ENCODE measurements at regions not wholly inside any gene's neighbourhood (a gene's known extent, or its start where the extent isn't known, plus 50 kb on each side); places are given as distances from the start of the nearest gene placed in this dataset.

DNA sequence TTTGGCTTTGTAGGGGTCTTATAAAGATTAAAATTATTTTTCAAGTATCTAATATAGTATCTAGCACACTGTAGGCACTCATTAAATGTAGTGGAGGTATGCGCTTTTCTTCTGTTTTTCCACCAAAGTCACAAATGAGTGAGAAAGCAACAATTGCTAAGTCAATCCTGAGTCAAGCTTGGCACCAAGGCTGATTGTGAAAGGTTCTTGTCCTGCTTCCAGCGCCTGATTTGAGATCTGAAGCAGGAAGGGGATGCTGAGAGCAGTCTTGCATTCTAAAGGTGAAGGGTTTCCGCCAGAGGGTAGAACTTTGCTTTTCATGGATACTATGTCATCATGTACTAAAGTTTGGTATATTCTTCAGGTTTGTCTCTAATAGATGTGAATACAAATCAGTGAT, 64.9 kb upstream of the DAAM1 start:
- no peaks in the 10 kb centered on the region for H3K27me3 Mint-ChIP-seq (ENCODE audit: low read depth)
- no peaks in the 10 kb centered on the region for H3K36me3 Mint-ChIP-seq
- ChIA-PET CTCF (interaction anchor here (1.0 to 2.9 kb wide), 7 partner anchors 10 to 321 kb away, joined by 3 to 9 read pairs (median 3); no protein-coding TSS in a partner anchor), POLR2A (no interaction called here)
- DNase-seq (ENCODE audit: low spot score) (no peak), ATAC-seq (no peak)
- H3K27ac Mint-ChIP-seq: no peak overlapping the region
- TF ChIP-seq ZNF416 (CRISPR knock-in tag; IDR thresholded peaks at IDR 0.05): no peak
- TF ChIP-seq, protein P1, sequence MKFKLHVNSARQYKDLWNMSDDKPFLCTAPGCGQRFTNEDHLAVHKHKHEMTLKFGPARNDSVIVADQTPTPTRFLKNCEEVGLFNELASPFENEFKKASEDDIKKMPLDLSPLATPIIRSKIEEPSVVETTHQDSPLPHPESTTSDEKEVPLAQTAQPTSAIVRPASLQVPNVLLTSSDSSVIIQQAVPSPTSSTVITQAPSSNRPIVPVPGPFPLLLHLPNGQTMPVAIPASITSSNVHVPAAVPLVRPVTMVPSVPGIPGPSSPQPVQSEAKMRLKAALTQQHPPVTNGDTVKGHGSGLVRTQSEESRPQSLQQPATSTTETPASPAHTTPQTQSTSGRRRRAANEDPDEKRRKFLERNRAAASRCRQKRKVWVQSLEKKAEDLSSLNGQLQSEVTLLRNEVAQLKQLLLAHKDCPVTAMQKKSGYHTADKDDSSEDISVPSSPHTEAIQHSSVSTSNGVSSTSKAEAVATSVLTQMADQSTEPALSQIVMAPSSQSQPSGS (CRISPR knock-in tag; IDR thresholded peaks at IDR 0.05; ENCODE audit: borderline replicate concordance, low read depth): no peak
- TF ChIP-seq OVOL2 (CRISPR knock-in tag; IDR thresholded peaks at IDR 0.05; ENCODE audit: borderline replicate concordance): no peak
- TF ChIP-seq, protein P2, sequence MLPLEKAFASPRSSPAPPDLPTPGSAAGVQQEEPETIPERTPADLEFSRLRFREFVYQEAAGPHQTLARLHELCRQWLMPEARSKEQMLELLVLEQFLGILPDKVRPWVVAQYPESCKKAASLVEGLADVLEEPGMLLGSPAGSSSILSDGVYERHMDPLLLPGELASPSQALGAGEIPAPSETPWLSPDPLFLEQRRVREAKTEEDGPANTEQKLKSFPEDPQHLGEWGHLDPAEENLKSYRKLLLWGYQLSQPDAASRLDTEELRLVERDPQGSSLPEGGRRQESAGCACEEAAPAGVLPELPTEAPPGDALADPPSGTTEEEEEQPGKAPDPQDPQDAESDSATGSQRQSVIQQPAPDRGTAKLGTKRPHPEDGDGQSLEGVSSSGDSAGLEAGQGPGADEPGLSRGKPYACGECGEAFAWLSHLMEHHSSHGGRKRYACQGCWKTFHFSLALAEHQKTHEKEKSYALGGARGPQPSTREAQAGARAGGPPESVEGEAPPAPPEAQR (CRISPR knock-in tag; IDR thresholded peaks at IDR 0.05): no peak
- TF ChIP-seq, protein P3, sequence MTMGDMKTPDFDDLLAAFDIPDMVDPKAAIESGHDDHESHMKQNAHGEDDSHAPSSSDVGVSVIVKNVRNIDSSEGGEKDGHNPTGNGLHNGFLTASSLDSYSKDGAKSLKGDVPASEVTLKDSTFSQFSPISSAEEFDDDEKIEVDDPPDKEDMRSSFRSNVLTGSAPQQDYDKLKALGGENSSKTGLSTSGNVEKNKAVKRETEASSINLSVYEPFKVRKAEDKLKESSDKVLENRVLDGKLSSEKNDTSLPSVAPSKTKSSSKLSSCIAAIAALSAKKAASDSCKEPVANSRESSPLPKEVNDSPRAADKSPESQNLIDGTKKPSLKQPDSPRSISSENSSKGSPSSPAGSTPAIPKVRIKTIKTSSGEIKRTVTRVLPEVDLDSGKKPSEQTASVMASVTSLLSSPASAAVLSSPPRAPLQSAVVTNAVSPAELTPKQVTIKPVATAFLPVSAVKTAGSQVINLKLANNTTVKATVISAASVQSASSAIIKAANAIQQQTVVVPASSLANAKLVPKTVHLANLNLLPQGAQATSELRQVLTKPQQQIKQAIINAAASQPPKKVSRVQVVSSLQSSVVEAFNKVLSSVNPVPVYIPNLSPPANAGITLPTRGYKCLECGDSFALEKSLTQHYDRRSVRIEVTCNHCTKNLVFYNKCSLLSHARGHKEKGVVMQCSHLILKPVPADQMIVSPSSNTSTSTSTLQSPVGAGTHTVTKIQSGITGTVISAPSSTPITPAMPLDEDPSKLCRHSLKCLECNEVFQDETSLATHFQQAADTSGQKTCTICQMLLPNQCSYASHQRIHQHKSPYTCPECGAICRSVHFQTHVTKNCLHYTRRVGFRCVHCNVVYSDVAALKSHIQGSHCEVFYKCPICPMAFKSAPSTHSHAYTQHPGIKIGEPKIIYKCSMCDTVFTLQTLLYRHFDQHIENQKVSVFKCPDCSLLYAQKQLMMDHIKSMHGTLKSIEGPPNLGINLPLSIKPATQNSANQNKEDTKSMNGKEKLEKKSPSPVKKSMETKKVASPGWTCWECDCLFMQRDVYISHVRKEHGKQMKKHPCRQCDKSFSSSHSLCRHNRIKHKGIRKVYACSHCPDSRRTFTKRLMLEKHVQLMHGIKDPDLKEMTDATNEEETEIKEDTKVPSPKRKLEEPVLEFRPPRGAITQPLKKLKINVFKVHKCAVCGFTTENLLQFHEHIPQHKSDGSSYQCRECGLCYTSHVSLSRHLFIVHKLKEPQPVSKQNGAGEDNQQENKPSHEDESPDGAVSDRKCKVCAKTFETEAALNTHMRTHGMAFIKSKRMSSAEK (CRISPR knock-in tag; IDR thresholded peaks at IDR 0.05; ENCODE audit: borderline replicate concordance): no peak
- no peak for TF ChIP-seq FOXJ3 (CRISPR knock-in tag; IDR thresholded peaks at IDR 0.05; ENCODE audit: borderline replicate concordance)
- no peak for TF ChIP-seq EMX1 (CRISPR knock-in tag; IDR thresholded peaks at IDR 0.05)
- TF ChIP-seq HMGA2 (CRISPR knock-in tag; IDR thresholded peaks at IDR 0.05): no peak
- TF ChIP-seq NFE2L1 (CRISPR knock-in tag; IDR thresholded peaks at IDR 0.05): no peak
- TF ChIP-seq, protein P4, sequence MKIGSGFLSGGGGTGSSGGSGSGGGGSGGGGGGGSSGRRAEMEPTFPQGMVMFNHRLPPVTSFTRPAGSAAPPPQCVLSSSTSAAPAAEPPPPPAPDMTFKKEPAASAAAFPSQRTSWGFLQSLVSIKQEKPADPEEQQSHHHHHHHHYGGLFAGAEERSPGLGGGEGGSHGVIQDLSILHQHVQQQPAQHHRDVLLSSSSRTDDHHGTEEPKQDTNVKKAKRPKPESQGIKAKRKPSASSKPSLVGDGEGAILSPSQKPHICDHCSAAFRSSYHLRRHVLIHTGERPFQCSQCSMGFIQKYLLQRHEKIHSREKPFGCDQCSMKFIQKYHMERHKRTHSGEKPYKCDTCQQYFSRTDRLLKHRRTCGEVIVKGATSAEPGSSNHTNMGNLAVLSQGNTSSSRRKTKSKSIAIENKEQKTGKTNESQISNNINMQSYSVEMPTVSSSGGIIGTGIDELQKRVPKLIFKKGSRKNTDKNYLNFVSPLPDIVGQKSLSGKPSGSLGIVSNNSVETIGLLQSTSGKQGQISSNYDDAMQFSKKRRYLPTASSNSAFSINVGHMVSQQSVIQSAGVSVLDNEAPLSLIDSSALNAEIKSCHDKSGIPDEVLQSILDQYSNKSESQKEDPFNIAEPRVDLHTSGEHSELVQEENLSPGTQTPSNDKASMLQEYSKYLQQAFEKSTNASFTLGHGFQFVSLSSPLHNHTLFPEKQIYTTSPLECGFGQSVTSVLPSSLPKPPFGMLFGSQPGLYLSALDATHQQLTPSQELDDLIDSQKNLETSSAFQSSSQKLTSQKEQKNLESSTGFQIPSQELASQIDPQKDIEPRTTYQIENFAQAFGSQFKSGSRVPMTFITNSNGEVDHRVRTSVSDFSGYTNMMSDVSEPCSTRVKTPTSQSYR (CRISPR knock-in tag; IDR thresholded peaks at IDR 0.05): no peak
- no peak for TF ChIP-seq ZNF671 (CRISPR knock-in tag; IDR thresholded peaks at IDR 0.05)
- TF ChIP-seq PRRX2 (CRISPR knock-in tag; IDR thresholded peaks at IDR 0.05): no peak
- TF ChIP-seq GTF2I (CRISPR knock-in tag; conservative IDR thresholded peaks at IDR 0.05): no peak
- no peak for TF ChIP-seq TEAD1 (CRISPR knock-in tag; IDR thresholded peaks at IDR 0.05)
- TF ChIP-seq, protein P5, sequence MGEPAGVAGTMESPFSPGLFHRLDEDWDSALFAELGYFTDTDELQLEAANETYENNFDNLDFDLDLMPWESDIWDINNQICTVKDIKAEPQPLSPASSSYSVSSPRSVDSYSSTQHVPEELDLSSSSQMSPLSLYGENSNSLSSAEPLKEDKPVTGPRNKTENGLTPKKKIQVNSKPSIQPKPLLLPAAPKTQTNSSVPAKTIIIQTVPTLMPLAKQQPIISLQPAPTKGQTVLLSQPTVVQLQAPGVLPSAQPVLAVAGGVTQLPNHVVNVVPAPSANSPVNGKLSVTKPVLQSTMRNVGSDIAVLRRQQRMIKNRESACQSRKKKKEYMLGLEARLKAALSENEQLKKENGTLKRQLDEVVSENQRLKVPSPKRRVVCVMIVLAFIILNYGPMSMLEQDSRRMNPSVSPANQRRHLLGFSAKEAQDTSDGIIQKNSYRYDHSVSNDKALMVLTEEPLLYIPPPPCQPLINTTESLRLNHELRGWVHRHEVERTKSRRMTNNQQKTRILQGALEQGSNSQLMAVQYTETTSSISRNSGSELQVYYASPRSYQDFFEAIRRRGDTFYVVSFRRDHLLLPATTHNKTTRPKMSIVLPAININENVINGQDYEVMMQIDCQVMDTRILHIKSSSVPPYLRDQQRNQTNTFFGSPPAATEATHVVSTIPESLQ (CRISPR knock-in tag; IDR thresholded peaks at IDR 0.05): no peak
- H3K4me3 Mint-ChIP-seq: no peak overlapping the region
- H3K9me3 Mint-ChIP-seq: no peaks in the 10 kb centered on the region
- H3K4me1 Mint-ChIP-seq: 0 out of 2 replicates have a peak, but pooled peaks cover 4% of the 10 kb centered on the region
